ENCODE measurements at regions not wholly inside any gene's neighbourhood (a gene's known extent, or its start where the extent isn't known, plus 50 kb on each side); places are given as distances from the start of the nearest gene placed in this dataset.
"Not testable (repeated sequence)": the region's sequence is repeated elsewhere in the genome, so short reads cannot be mapped to it uniquely, and the experiment has no call there.

- no peak for DNase-seq
These were observed 128.4 kb upstream of the BASP1 start for GRCh38 chr5:17089001-17089400.

GRCh38 chr5:17089690-17090089, 127.7 kb upstream of the BASP1 start:
- no peak for DNase-seq

- DNase-seq = no peak
These were observed 126.6 kb upstream of the BASP1 start for GRCh38 chr5:17090839-17091238.

- DNase-seq = no peak
These were observed 122.6 kb upstream of the BASP1 start for GRCh38 chr5:17094830-17095229.

GRCh38 chr5:17096952-17097695, 120.3 kb upstream of the BASP1 start:
- DNase-seq = no peak

GRCh38 chr5:17099946-17100345, 117.5 kb upstream of the BASP1 start:
- DNase-seq = no peak

GRCh38 chr5:17103461-17103860, 114.0 kb upstream of the BASP1 start:
- no peak for DNase-seq

GRCh38 chr5:17105744-17106418, 111.5 kb upstream of the BASP1 start:
- peak; percentile 72 for DNase-seq

GRCh38 chr5:17106521-17106920, 110.9 kb upstream of the BASP1 start:
- DNase-seq = no peak

- not testable (repeated sequence) for DNase-seq
These were observed 105.2 kb upstream of the BASP1 start for GRCh38 chr5:17112091-17112716.

GRCh38 chr5:17113174-17113958, 104.1 kb upstream of the BASP1 start:
- no peak for DNase-seq

GRCh38 chr5:17114233-17114632, 103.2 kb upstream of the BASP1 start:
- DNase-seq = no peak

GRCh38 chr5:17114715-17115599, 102.5 kb upstream of the BASP1 start:
- DNase-seq = no peak

- DNase-seq = no peak
These were observed 101.6 kb upstream of the BASP1 start for GRCh38 chr5:17115855-17116254.

GRCh38 chr5:17118631-17119030, 98.8 kb upstream of the BASP1 start:
- DNase-seq = no peak

GRCh38 chr5:17120209-17120608, 97.2 kb upstream of the BASP1 start:
- no peak for DNase-seq

- no peak for DNase-seq
These were observed 95.7 kb upstream of the BASP1 start for GRCh38 chr5:17121776-17122175.

- no peak for DNase-seq
These were observed 94.4 kb upstream of the BASP1 start for GRCh38 chr5:17123010-17123409.

GRCh38 chr5:17123773-17124172, 93.7 kb upstream of the BASP1 start:
- DNase-seq = not testable (repeated sequence)

- no peak for DNase-seq
These were observed 89.6 kb upstream of the BASP1 start for GRCh38 chr5:17127743-17128231.

GRCh38 chr5:17129093-17129849, 88.2 kb upstream of the BASP1 start:
- no peak for DNase-seq

Measured in right forelimb (tissue), 1 donor.